Left kidney (tissue), 1 donor: ENCODE measurements at regions not wholly inside any gene's neighbourhood (a gene's known extent, or its start where the extent isn't known, plus 50 kb on each side); places are given as distances from the start of the nearest gene placed in this dataset.

Experiments used
- DNase-seq: peaks from one replicate; pipeline ENCODE4 v3.0.0-alpha.2; 2013

DNA sequence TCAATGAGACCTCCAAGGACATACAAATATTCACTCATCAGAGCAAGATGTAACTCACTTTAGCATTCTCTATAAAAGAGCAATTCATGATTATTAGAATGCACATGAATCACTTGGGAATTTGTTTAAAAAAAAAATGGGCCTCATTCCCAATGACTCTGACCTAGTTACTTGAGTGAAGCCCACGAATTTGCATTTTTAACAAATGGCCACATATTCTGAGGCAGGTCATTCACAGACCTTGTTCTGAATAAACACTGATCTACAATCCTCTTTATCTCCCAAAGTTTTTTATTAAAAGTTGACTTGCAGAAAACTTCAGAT, 255.1 kb upstream of the VEGFC start:
- no peak for DNase-seq

- DNase-seq = no peak
Measured at GRCh38 chr4:177051473-177052060, 258.1 kb upstream of the NEIL3 start.

- DNase-seq = peak; percentile 8
Measured at GRCh38 chr4:177052211-177052934, 257.3 kb upstream of the NEIL3 start.

DNA sequence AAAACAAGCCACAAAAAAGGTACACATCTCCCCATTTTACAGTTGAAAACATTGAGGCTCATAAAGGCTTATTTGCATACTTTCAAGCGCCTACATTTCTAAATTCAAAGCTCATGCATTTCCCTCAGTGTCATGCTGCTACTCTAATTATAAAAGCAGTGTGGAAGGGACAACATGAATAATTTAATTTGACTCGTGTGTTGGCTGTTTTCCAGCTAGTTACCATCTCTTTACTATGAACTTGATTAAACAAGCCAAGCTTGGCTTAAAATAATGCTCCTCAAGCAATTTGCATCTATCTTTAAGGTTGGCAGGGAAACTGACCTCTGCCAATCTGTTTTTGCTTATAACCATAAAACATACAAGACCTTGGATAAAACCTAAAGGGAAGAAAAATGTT, 252.5 kb upstream of the NEIL3 start:
- no peak for DNase-seq

GRCh38 chr4:177064116-177064515, 245.6 kb upstream of the NEIL3 start:
- DNase-seq = no peak

- DNase-seq = no peak
Measured at GRCh38 chr4:177064729-177065394, 244.8 kb upstream of the NEIL3 start.

- DNase-seq = no peak
Measured at GRCh38 chr4:177066746-177067145, 242.9 kb upstream of the NEIL3 start.

DNA sequence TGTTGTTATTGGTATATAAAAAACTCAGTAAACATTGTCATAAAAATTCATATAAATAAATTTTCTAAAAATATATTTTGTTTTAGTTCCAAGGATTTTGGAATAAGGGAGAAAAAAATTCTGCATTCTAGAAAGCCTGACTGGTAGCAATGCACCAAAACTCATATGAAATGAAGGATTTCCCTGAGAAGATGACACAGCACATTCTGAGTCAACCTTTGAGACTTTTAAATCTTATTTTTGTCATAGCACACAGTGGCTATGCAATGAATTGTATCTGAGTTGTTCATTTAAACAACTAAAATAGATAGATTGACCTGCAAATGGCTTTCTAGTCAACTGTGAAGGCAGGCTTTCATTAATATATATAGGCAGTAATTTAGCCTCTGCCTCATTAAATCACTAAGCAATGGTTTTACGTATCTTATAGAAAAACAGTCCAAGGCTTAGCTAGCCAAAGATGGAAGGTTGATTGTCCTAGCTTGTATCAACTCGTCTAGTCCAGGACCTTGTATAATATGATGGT, 239.1 kb upstream of the NEIL3 start:
- DNase-seq = no peak

DNA sequence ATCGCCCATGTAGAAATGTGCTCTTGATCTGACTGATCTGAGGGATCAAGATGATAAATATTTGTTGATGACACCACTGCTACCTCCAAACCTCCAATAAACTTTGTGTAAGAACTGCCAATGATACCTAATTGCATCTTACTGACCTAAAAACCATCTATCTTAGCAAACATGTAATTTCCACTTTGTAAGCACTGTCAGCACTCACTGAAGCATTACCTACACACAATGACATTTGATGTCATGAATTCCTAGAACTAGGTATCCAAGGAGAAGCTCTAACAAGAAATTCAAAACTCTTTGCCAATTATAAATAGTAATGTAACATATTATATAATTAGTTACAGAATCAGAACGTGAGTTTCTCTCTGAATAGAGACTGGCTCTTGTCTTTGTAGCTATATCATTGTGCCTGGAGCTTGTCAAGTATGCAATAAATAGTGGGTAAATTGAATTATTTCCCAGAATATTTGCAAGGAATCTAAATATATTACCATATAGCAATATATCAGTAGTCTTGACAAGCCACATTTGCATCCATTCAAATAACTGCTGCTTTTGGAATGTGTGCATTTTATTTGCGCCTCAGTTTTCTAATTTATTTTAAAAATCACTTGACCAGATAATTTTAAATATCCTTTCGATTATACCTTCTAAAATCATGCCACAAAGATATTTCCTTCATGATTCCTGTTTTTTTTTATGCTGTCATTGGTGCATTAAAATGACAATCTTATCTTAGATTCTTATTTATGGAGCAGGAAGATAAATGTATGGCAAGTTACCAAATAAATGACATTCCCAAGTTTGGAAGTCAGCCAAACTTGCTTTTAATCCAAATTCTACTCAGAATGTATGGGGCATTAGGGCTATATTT, 232.3 kb upstream of the NEIL3 start:
- no peak for DNase-seq

DNA sequence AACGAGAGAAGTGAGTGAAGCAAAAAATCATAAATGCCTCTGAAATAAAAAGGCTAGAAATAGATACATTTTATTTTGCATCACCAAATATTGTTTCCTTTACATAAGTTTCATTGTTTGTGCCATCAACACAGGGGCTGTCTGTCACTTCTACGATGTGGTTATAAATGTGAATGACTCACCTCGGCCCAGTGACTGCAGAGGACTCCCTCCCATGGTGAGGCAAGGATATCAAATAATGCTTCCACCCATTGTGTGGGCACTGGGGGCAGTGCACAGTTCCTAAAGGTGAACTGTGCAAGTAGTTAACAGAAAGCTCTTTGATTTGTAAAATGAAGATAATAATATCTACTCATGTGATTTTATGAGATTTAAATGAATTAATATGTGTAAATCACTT, 230.3 kb upstream of the NEIL3 start:
- no peak for DNase-seq

DNA sequence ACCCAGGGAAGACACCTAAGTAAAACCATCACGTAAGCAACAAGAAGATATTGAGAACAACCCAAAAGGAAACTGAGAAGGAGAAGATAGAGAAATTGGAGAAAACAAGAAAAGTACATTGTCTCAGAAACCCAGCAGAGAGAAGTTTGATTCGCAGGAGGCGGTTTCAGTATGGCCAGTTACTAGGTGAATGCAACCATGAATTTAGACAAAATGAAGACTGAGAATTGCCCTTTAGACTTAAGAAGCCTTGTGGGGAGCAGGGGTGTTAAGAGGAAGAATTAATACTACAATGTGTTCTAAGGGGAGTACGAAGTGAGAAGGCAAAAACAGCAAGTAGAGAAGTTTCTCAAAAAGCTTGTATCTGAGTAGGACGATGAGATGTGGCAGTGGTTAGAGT, 229.3 kb upstream of the NEIL3 start:
- no peak for DNase-seq

GRCh38 chr4:177087060-177087459, 222.6 kb upstream of the NEIL3 start:
- no peak for DNase-seq

DNA sequence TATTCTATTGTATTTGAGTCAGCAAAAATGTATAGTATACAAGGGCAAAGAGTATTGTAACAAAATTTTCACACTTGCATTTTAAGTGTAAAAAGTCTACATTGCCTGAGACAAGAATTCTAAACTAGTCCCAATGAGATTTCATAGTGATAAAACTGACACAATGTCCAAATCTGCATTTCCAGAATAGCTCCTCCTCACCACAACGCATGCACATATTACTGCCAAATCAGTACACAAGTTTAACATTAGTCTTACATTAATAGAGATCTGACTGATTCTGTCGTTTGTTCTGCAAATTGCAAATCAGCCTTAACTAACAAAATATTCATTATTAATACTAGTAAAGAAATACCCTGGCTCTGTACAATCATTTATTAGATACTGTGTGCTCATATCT, 222.2 kb upstream of the NEIL3 start:
- DNase-seq = no peak

DNA sequence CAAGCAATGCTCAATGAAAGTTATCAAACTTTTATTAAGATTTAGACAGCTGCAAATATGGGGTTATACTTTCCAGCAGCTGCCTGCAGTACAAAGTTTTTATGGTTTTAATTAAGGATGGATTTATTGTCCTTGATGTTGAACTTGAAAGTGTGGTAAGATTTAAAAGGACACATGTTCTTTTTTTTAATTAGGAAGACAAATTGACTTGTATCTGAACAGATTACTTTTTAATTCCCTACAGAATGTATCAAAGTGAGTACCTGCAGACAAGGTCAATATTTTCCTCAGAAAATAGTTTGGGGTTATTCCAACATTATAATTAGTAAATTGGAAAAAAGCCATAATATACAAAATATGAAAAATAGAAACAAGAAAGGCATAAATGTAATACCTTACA, 218.2 kb upstream of the NEIL3 start:
- no peak for DNase-seq

GRCh38 chr4:177092807-177093206, 216.9 kb upstream of the NEIL3 start:
- DNase-seq = no peak

DNA sequence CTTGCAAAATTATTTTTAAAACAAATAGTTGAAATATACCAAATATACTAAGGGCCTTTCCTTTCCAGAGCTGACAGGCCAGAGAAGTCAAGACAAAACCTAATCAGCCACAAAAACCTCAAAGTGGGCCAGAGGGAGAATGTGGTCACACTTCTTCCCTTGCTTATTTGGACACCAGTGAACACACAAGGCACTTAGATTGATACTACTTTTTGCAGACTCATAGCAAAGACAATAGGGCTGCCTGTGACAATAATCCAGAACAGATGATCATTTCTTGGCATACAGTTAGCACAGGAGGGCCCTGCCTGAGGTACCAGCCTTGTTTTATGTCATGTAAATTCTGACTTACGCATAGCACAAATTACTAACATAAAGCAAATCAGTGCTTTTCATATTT, 215.7 kb upstream of the NEIL3 start:
- DNase-seq = no peak

DNA sequence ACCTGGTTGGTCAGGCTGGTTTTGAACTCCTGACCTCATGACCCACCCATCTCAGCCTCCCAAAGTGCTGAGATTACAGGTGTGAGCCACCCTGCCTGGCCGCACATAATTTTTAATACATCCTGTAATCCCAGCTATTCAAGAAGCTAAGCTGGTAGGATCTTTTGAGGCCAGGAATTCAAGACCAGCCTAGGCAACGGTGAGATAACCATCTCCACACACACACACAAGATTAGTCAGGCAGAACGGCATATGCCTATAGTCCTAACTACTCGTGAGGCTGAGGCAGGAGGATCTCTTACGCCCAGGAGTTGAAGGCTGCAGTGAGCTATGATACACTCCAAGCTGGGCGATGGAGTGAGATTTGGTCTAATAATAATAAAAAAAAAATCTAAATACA, 212.4 kb upstream of the NEIL3 start:
- DNase-seq = no peak

DNA sequence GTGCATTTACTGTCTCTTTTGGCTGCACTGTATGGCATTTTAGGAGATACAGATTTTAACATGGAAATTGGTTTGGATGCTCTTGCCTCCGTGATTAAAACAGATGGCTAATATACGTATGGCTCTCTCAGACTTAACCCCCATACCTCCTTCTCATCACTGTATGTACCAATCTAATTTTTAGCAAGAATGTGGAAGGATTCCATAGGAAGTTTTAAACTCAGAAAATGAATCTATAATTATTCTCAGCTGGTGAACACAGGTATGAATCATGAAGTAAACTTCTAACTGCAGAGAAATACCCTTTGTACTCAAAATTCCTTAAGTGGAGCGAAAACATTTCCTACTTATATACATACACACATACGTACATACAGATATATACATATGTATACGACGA, 210.5 kb upstream of the NEIL3 start:
- DNase-seq = no peak

DNA sequence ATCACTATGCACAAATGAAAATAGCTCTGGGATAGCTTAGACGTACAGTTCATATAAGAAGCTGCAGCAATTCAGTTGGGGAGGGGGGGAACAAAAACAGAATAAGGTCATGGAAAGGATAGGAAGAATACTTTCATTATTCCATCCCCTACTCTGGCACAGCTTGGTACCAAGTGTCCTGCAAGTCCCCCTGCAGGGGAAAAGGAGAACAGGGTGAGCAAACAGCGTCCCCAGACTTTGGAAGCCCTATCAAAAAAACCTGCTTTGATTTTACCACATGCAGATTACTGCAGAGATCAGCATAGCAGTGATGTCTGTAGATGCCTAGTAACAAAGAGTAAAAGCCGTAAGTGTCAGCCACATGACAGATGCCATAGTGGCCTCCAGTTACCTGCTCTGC, 209.4 kb upstream of the NEIL3 start:
- no peak for DNase-seq

GRCh38 chr4:177103619-177104018, 206.1 kb upstream of the NEIL3 start:
- DNase-seq = no peak

GRCh38 chr4:177105536-177105935, 204.1 kb upstream of the NEIL3 start:
- DNase-seq = no peak

DNA sequence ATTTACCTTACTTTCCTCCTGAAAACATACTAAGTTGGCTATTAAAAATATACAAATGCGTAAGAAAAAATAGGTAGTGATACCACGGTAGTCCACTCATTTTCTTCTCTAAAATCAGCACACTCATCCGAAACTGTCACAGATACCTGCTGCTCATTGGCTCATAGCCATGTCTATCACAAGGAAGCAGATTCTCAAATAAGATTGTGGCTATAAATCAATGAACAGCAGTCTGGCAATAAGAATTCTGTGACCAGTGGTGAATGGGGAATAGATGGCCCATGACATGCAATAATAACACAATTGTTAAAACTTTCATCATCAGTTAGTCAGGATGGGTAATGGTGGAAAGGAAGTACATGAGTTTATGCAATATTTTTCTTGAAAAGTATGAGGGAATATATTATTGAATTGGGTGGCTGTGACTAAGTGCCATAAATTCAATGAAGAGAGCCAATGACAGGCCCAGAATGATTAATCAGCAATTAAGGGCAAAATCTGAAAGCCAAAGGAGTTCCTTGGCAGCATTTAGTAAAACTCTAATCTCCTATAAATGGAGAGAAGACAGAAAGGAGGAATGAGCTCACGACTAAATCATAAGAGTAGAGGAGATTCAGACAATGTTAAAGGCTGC, 202.3 kb upstream of the NEIL3 start:
- no peak for DNase-seq
